Astrocyte of the spinal cord (primary cell): ENCODE measurements at regions not wholly inside any gene's neighbourhood (a gene's known extent, or its start where the extent isn't known, plus 50 kb on each side); places are given as distances from the start of the nearest gene placed in this dataset.

ENCODE experiments used
- DNase-seq: peaks from one replicate; pipeline ENCODE4 v3.0.0; 2011; ENCODE audit warnings: low read depth, low spot score
- H3K4me3 ChIP-seq: 2 replicates; pipeline ENCODE4 v1.5.1; 2011; ENCODE audit warnings: low read depth, mild to moderate bottlenecking, low read length, moderate library complexity
- in situ Hi-C: cut with HindIII; loops from 2 replicates; pipeline ENCODE4 v1.10.0; 2017; ENCODE audit warnings: low sequenced_read_pairs
- TF ChIP-seq, protein P1 (sequence below): IDR thresholded peaks from 2 replicates; pipeline ENCODE4 v1.5.1; 2012; ENCODE audit warnings: low read depth, mild to moderate bottlenecking, low read length, inconsistent platforms

GRCh38 chr5:118461436-118461835, 526.9 kb downstream of the DTWD2 start:
- DNase-seq: no peak
- TF ChIP-seq, protein P1, sequence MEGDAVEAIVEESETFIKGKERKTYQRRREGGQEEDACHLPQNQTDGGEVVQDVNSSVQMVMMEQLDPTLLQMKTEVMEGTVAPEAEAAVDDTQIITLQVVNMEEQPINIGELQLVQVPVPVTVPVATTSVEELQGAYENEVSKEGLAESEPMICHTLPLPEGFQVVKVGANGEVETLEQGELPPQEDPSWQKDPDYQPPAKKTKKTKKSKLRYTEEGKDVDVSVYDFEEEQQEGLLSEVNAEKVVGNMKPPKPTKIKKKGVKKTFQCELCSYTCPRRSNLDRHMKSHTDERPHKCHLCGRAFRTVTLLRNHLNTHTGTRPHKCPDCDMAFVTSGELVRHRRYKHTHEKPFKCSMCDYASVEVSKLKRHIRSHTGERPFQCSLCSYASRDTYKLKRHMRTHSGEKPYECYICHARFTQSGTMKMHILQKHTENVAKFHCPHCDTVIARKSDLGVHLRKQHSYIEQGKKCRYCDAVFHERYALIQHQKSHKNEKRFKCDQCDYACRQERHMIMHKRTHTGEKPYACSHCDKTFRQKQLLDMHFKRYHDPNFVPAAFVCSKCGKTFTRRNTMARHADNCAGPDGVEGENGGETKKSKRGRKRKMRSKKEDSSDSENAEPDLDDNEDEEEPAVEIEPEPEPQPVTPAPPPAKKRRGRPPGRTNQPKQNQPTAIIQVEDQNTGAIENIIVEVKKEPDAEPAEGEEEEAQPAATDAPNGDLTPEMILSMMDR: no peak
- no peak overlapping the region for H3K4me3 ChIP-seq
- in situ Hi-C loops: no loop called here

DNA sequence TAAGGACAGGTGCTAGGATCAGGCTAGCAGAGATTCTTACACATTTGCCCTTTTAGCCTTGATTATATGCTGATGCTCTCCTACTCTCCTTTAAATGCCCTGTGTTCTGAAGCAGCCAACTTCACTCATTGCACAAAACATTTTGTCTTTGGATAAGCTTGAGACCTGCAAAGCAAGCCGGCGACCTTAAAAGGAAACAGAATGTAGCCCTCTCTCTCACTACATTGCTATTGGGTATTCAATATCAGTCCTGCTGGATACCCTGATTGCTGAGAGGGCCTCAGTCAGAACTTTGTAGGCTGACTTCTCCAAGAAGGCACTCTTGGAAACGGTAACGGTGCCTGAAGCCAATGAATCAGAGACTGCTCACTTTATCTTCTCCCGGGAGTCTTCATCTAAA, 528.9 kb downstream of the DTWD2 start:
- no peak overlapping the region for H3K4me3 ChIP-seq
- in situ Hi-C loops: no loop called here
- TF ChIP-seq, protein P1: no peak
- DNase-seq: no peak

DNA sequence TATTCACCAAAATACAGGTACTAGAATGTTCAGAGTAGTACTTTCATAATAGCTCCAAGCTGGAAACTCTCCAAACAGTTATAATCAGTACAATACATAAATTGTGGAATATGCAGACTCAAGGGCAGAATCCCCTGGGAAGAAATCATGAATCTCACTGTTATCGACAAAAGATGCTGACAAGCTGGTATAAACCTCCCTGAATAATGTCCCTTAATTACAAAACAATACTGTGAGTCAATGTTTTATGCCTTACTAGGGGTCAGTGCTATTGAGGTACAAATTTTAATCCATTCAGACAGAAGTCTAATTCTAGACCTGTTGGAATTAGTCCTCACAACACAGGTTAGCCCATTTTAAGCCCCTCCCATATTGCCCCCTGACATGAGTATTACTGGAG, 532.3 kb downstream of the DTWD2 start:
- H3K4me3 ChIP-seq: no peak overlapping the region
- TF ChIP-seq, protein P1: no peak
- in situ Hi-C loops: no loop called here
- no peak for DNase-seq

GRCh38 chr5:118451697-118452247, 536.6 kb downstream of the DTWD2 start:
- in situ Hi-C loops: no loop called here
- TF ChIP-seq, protein P1: no peak
- H3K4me3 ChIP-seq: no peak overlapping the region
- no peak for DNase-seq

DNA sequence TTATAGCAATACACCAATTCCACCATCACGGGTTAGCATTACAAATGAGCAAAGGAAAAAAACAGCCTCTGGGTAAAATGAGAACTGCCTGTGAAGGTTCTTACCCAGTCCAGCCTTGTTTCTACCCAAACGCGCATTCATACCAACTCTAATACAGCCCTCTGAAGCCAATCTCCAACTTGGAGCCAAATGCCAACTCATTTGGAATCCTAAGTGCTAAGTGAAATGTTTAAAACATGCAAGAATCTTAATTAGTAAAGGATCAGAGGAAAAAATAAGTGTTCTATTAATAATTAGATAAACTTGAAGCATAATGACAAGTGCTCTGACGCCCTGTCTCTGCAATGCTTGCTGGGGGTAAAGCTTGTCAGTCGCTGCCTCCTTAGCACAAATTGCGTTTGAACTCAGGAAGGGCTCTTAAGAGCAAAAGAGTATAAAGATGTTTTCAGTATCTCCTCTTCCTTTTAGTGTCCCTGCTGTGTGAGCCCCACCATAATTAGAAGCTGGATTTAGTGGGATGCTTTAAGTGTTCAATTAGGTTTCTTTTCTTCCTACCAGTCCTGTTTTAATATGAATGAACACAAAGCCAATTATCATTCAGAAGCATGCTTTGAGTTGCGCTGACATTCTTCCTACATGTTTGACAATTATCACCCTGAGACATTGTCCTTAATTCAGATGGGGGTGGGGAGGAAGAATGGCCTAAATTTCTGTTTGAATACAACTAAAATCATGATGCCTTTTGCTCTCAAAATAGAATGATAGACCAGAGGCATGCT, 537.6 kb downstream of the DTWD2 start:
- H3K4me3 ChIP-seq: no peak overlapping the region
- TF ChIP-seq, protein P1: no peak
- in situ Hi-C loops: no loop called here
- no peak for DNase-seq

GRCh38 chr5:118447350-118447749, 541.0 kb downstream of the DTWD2 start:
- H3K4me3 ChIP-seq: no peak overlapping the region
- no peak for DNase-seq
- TF ChIP-seq, protein P1: no peak
- in situ Hi-C loops: no loop called here
